HG03064 (cell line): ENCODE measurements at regions not wholly inside any gene's neighbourhood (a gene's known extent, or its start where the extent isn't known, plus 50 kb on each side); places are given as distances from the start of the nearest gene placed in this dataset.
"Not testable (repeated sequence)": the region's sequence is repeated elsewhere in the genome, so short reads cannot be mapped to it uniquely, and the experiment has no call there.

ENCODE experiments used
- ATAC-seq: cut with Tn5 transposase; IDR thresholded peaks from one replicate; pipeline ENCODE4 v1.9.1; 2021; ENCODE audit warnings: low read depth; ENCODE audit not compliant: unreplicated experiment

DNA sequence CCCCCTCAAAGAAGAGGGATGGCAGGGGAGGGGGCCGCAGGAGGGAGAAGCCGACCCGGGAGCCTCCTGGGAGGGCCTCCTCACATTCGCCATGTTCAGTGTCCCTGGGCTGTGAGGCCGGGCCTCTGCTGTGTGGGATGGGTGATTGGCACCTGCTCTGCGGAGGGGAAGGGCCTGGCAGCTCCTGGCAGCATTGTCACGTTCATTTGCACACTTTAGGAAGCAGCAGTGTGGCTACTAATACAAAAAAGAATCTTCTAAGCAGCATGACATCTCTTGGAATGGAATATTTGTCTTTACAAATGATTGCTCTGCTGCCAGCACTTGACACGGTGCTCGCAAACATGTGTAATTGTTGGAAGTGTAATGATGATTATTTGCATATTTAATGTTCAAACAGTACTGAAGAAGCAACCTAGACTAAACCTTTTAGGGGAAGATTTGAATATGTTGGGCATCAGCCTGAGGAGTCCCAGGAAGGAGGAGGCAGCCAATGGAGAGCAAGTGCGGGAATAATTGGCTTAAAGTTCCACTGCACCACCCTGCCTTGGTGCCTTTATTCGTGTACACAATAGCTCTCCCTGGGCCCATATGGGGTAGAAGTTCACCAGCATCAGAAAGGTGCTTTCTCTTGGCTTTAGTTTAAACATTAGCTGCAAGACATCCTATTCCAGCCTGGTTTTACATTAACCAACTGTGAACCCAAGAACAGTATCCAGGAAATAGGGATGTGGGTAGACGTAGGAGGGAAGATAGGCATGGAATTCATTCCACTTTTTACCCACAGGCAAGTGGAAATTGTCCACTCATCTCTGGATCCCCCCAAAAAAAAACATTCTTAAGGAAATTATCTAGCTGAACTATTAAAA is 404.9 kb downstream of the TMEM182 start:
- ATAC-seq, result no peak

DNA sequence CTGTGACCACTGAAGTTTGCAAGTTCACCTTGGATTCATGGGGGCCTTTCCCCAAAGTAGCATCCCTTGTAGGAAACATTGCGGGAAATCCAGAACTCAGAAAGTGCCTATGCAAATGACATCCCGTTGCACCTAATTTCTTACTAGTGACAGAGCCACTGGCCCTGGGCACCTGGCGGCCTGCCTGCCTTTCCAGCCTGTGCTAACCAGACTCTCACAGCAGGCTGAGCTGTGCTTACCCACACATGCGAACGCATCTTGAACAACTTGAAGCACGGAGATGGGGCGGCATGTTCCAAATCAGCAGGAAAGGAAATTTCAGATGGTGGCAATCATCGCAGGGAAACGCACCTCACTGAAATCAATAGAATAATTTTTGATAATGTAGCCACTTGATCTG is 405.8 kb downstream of the TMEM182 start:
- ATAC-seq, result no peak

DNA sequence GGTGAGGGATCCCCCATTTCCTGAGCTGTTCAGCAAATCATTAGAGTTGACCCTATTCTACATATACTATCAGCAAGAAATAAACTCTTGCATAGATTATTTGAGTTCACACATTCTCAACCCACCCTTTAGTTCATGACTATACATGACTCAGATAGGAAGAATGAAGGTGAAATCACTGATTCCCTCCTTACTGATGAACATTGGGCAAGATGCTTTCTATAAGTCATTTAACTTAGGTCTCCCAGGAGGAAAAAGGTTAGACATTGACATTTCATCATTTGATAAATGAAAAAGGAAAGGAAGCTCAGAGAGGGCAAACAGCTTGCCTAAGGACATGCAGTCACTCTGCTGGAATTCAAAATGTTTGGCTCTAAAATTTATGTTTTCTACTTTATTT is 408.0 kb downstream of the TMEM182 start:
- ATAC-seq, result no peak

DNA sequence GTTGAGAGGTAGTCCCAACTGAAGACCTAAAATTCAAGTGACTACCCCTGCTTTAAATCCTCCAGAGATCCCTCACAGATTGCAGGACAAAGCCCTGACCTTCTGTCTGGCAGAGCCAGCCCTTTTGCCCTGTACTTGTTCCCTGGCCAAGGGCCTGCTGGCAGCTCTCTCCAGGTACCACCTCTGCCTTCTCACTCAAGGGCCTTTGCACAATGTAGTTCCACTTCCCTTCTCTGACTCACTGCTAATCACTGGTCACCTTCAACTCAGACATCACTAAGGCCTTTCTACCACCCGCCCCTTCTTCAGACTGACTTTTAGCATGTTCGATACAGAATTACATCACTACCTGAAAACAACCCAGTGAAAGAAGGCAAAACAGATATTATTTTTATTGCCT is 411.0 kb downstream of the TMEM182 start:
- no peak for ATAC-seq

DNA sequence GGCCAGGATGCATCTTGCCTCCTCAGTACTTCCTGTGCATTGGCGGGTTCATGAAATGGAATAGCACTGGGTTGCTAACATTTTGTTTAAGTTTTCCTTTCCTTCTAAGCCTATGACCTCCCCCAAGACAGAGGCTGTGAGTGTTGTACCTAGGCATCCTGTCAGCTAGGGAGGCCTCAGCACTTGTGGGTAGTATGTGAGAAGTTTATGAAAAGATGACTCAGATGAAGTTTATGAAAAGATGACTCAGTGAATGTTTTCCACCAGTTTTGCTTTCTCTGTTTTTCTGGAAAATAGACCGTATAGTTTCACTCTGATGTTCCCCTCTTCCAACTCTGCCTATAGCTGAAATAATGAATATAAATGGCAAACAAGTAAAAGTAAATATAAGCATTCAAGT is 412.9 kb downstream of the TMEM182 start:
- ATAC-seq, result no peak

- no peak for ATAC-seq
Measured at GRCh38 chr2:103176294-103176915, 414.6 kb downstream of the TMEM182 start.

DNA sequence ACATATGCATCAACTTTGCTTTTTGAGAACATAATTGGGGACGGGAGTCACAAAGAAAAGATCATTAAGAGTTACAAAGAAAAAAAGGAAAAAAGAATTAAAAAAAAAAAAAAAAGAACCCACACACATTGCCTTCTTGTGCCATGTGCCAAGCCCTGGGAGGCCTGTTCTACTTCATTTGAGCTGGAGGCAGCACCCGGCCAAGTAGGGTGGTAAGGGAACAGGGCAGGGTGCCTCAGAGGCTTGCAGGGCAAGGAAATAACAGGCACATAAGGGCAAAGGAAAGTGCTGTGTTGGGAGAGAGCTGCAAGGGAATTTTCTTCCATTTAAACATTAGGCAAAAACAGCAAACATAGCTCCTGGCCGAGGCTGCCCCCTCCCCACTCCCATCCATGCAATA is 418.0 kb downstream of the TMEM182 start:
- no peak for ATAC-seq

DNA sequence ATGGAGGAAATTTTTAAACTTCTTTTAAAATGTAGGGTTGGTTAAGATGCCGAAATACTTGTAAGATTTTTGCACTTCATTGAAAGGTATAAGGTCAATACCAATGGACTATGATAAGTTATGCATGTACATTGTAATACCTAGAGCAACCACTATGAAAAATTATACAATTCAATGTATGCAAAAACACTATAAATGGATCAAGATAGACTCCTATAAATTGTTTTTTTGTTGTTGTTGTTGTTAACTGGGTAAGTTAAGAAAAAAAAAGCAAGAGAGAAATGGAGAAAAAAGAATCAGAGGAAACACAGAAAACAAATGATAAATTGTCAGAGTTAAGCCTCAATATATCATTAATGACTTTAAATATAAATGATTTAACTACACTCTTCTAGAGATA is 421.2 kb downstream of the TMEM182 start:
- no peak for ATAC-seq

- ATAC-seq, result no peak
Measured at GRCh38 chr2:103196802-103197201, 435.0 kb downstream of the TMEM182 start.

DNA sequence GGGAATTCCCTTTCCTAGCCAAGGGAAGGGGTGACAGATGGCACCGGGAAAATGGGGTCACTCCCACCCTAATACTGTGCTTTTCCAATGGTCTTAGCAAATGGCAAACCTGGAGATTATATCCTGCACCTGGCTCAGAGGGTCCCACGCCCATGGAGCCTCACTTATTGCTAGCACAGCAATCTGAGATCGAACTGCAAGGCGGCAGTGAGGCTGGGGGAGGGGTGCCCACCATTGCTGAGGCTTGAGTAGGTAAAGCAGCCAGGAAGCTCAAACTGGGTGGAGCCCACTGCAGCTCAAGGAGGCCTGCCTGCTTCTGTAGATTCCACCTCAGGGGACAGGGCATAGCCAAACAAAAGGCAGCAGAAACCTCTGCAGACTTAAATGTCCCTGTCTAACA is 438.9 kb downstream of the TMEM182 start:
- ATAC-seq, result not testable (repeated sequence)

GRCh38 chr2:103208916-103209315 is 447.1 kb downstream of the TMEM182 start:
- ATAC-seq, result no peak

DNA sequence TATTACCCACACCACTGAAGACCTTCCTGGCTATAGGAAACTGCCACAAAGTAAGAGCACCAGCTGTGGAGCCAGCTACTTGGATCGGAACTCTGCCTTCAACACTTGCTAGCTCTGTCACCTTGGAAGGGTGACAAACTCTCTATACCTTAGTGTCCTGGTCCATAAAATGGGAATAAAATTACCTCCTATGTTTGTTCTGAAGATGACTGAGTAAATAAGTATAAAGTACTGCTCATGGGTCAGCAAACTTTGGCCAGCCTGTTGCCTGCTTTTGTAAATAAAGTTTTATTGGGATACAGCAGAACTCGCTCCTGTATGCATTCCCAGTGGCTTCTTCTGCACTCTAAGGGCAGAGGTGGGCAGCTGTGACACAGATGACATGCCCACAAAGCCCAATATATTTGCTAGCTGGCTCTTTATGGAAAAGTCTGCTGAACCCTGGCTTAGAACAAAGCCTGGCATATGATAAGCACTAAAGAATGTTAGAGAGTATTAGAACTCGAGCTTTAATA is 451.3 kb downstream of the TMEM182 start:
- ATAC-seq, result no peak

- ATAC-seq, result no peak
Measured at GRCh38 chr2:103218516-103218915, 456.7 kb downstream of the TMEM182 start.

- ATAC-seq, result no peak
Measured at GRCh38 chr2:103219398-103219797, 457.6 kb downstream of the TMEM182 start.

DNA sequence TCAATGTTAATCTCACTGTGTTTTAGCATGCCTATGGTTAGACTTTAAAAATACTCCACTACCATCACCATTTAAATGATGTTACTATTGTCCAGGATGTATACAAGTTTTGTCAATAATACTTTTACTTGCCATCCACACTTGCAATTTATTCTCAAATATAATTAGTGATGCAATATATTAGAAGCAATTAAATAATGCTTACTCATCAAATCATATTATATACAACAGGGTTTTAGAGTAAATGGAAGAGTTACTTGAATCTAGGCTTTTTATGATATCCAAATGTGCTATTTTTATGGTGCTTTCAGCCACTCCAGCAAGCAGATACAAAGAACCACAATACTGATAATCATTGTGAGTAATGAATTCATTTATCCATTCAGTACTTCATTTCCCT is 461.1 kb downstream of the TMEM182 start:
- ATAC-seq, result no peak

DNA sequence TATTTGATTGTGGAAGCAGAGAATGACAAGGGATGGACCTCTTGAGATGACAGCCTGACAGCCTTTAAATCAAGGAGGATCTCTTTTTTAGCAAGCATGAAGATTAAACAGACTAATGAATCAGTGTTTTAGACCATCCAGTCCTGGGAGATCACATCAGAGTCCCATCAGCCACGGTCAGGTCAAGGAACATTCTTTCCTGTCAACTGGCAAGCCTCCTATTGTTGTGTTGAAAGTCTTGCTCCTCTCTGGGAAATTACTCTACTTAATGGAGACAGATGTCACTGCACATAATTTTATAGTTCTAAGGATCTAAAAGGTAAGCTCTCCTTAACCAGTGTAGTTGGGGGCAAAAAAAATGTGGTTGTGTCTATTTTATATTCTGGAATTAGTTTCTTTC is 469.0 kb downstream of the TMEM182 start:
- no peak for ATAC-seq

- no peak for ATAC-seq
Measured at GRCh38 chr2:103232865-103233264, 471.0 kb downstream of the TMEM182 start.

- no peak for ATAC-seq
Measured at GRCh38 chr2:103233691-103234090, 471.9 kb downstream of the TMEM182 start.

DNA sequence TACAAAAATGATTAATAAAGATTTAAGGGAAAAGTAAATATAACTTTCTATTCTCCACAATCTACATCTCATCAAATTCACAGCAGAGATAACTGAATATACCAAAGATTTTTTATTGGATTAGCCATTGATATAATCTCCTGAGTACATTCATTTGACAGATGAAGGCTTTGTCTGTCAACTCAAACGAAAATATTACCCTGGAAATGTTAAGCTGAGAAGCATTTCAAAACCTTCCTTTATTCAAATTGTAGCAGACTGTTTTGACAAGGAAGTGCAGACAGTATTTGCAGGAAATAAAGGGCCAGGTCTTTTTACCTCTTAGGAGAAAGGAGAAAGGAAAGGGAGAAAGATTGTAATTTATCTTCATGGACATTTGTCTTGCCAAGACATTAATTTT is 473.5 kb downstream of the TMEM182 start:
- ATAC-seq, result no peak

DNA sequence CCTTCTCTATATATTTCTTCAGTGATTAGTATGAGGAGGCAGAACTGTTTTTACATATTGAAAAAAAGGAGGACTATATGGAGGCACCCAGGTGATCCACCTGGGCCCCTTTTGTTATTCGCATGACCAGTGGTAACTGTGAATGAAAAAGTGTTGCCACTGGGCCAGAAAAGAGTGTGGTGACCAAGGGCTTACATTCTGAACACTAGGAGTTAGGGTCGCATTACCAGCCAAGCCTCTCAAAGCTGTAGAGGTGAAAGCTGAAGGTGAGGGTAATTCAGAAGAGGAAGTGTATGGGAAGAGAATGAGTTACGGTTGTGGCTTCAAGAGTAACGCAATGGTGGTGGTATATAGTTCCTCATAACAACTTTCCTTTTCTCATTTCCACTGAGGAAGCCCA is 487.6 kb downstream of the TMEM182 start:
- no peak for ATAC-seq

DNA sequence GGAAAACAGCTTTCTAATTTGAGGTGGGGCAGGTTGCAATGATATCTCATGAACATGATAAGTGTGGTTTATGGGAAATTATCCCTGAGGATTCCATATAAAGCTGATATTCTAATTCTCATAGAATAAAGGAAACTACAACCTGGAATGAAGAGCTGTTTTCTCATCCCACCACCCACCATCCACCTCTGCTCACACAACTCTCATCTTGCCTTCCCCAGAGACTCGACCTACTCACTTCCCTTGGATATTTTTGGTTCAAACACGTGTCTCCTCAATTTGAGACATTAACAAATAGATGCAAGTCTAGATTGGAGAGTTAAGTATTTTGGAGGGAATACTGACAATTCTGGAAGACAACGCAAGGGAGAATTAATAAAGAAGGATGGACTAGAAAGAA is 490.9 kb downstream of the TMEM182 start:
- no peak for ATAC-seq

DNA sequence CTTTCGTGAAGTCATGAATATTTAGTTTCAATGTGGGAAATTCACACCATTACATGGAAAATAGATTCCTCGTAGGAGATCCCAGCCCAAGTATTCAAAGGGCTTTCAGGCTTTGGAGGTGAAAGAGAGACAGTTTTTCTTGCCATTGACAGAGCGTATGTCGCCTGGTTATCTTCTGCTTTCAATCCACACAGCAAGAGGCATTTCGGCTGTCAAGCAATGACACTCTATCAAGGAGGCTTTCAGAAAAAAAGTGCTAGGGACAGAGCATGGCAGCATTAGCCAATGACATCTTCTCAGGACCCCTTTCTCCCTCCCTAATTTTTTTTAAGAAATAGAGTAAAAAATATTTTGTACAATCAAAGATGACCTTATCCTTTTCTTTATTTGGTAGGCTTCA is 492.8 kb downstream of the TMEM182 start:
- no peak for ATAC-seq
